Muscle of leg (tissue), 3 donors: ENCODE measurements at regions not wholly inside any gene's neighbourhood (a gene's known extent, or its start where the extent isn't known, plus 50 kb on each side); places are given as distances from the start of the nearest gene placed in this dataset.
A peak's percentile ranks its signal among the peaks of the same experiment; 100 is the strongest.

ENCODE experiments used
- DNase-seq: peaks from one replicate; pipeline ENCODE4 v3.0.0; 2013
- H3K27ac ChIP-seq: one replicate; pipeline ENCODE4 v1.5.1; 2013; ENCODE audit warnings: mild to moderate bottlenecking, low read length, control low read depth
- H3K27me3 ChIP-seq: one replicate; pipeline ENCODE4 v1.6.1; 2013; ENCODE audit warnings: low read length; ENCODE audit not compliant: control insufficient read depth, insufficient read depth
- H3K36me3 ChIP-seq: one replicate; pipeline ENCODE4 v1.6.1; 2013; ENCODE audit warnings: low read length; ENCODE audit not compliant: control insufficient read depth, insufficient read depth
- H3K4me1 ChIP-seq: one replicate; pipeline ENCODE4 v1.6.1; 2013; ENCODE audit warnings: low read length; ENCODE audit not compliant: control insufficient read depth, insufficient read depth
- H3K4me3 ChIP-seq: one replicate; pipeline ENCODE4 v1.5.1; 2013; ENCODE audit warnings: low read length, control low read depth
- H3K9me3 ChIP-seq: replicated peaks from 2 replicates; pipeline ENCODE4 v1.6.1; 2013; ENCODE audit warnings: low read depth, low read length; ENCODE audit not compliant: control insufficient read depth
- WGBS: methylation state at CpG from one replicate; pipeline ENCODE4 v1.1.5; 2013; ENCODE audit warnings: missing lambda C conversion rate; ENCODE audit not compliant: insufficient coverage; 5-methylcytosine and 5-hydroxymethylcytosine counted together

- no peak overlapping the region for H3K4me3 ChIP-seq
- no CpG with 5 or more reads among the region's 1 CpG for WGBS
- no peak overlapping the region for H3K27ac ChIP-seq
- peak; percentile 9 for DNase-seq
- peaks cover 21% of the 10 kb centered on the region for H3K9me3 ChIP-seq
- no peaks in the 10 kb centered on the region for H3K36me3 ChIP-seq
- no peaks in the 10 kb centered on the region for H3K4me1 ChIP-seq
- H3K27me3 ChIP-seq, result no peaks in the 10 kb centered on the region
These were observed 67.1 kb upstream of the CDK20 start for GRCh38 chr9:88041447-88041846.

- Histone ChIP-seq H3K4me1 (no peaks in the 10 kb centered on the region), H3K27me3 (no peaks in the 10 kb centered on the region), H3K36me3 (no peaks in the 10 kb centered on the region), H3K27ac (no peak overlapping the region), H3K4me3 (no peak overlapping the region), H3K9me3 (peaks cover 12% of the 10 kb centered on the region)
- no peak for DNase-seq
- WGBS, result no CpG with 5 or more reads among the region's 3 CpGs
These were observed 63.0 kb upstream of the CDK20 start for GRCh38 chr9:88037285-88037845.

- H3K9me3 ChIP-seq, result peaks cover 12% of the 10 kb centered on the region
- no peak overlapping the region for H3K4me3 ChIP-seq
- no peaks in the 10 kb centered on the region for H3K4me1 ChIP-seq
- H3K27me3 ChIP-seq, result no peaks in the 10 kb centered on the region
- H3K27ac ChIP-seq, result no peak overlapping the region
- WGBS, result 86% methylated on average over 4 of the region's 4 CpGs
- no peak for DNase-seq
- no peaks in the 10 kb centered on the region for H3K36me3 ChIP-seq
These were observed 60.6 kb upstream of the CDK20 start for GRCh38 chr9:88034964-88035363.

GRCh38 chr9:88033359-88033702 lies 59.0 kb upstream of the CDK20 start:
- H3K27me3 ChIP-seq, result no peaks in the 10 kb centered on the region
- H3K36me3 ChIP-seq, result no peaks in the 10 kb centered on the region
- peaks cover 12% of the 10 kb centered on the region for H3K9me3 ChIP-seq
- 92% methylated on average over 3 of the region's 3 CpGs for WGBS
- H3K4me1 ChIP-seq, result no peaks in the 10 kb centered on the region
- no peak overlapping the region for H3K27ac ChIP-seq
- no peak overlapping the region for H3K4me3 ChIP-seq
- no peak for DNase-seq

- Histone ChIP-seq H3K27ac (no peak overlapping the region), H3K36me3 (no peaks in the 10 kb centered on the region), H3K4me1 (no peaks in the 10 kb centered on the region), H3K27me3 (no peaks in the 10 kb centered on the region), H3K9me3 (no peaks in the 10 kb centered on the region), H3K4me3 (no peak overlapping the region)
- DNase-seq, result no peak
- WGBS, result no CpG with 5 or more reads among the region's 2 CpGs
These were observed 54.0 kb upstream of the CDK20 start for GRCh38 chr9:88028338-88028737.

- Histone ChIP-seq H3K9me3 (no peaks in the 10 kb centered on the region), H3K4me3 (no peak overlapping the region), H3K4me1 (no peaks in the 10 kb centered on the region), H3K27ac (no peak overlapping the region), H3K27me3 (no peaks in the 10 kb centered on the region), H3K36me3 (no peaks in the 10 kb centered on the region)
- no peak for DNase-seq
- 100% methylated on average over 1 of the region's 1 CpG for WGBS
These were observed 51.8 kb upstream of the CDK20 start for GRCh38 chr9:88026118-88026479.

- H3K4me3 ChIP-seq, result no peak overlapping the region
- H3K27me3 ChIP-seq, result no peaks in the 10 kb centered on the region
- no peak overlapping the region for H3K27ac ChIP-seq
- H3K9me3 ChIP-seq, result no peaks in the 10 kb centered on the region
- 91% methylated on average over 6 of the region's 8 CpGs for WGBS
- H3K4me1 ChIP-seq, result no peaks in the 10 kb centered on the region
- H3K36me3 ChIP-seq, result no peaks in the 10 kb centered on the region
- no peak for DNase-seq
These were observed 51.2 kb upstream of the CDK20 start for GRCh38 chr9:88025411-88026117.

- H3K27me3 ChIP-seq, result no peaks in the 10 kb centered on the region
- H3K27ac ChIP-seq, result no peak overlapping the region
- H3K4me3 ChIP-seq, result no peak overlapping the region
- 80% methylated on average over 1 of the region's 4 CpGs for WGBS
- no peaks in the 10 kb centered on the region for H3K36me3 ChIP-seq
- DNase-seq, result no peak
- no peaks in the 10 kb centered on the region for H3K4me1 ChIP-seq
- no peaks in the 10 kb centered on the region for H3K9me3 ChIP-seq
These were observed 50.6 kb upstream of the CDK20 start for GRCh38 chr9:88024896-88025295.
